HL-60/S4 (cell line): ENCODE measurements at regions not wholly inside any gene's neighbourhood (a gene's known extent, or its start where the extent isn't known, plus 50 kb on each side); places are given as distances from the start of the nearest gene placed in this dataset.
"Not testable (repeated sequence)": the region's sequence is repeated elsewhere in the genome, so short reads cannot be mapped to it uniquely, and the experiment has no call there.

ENCODE experiments used
- in situ Hi-C: fragments of 300-500 bp; cut with MboI; formaldehyde crosslinking; loops from 2 replicates; pipeline ENCODE4 v1.14.3; 2022; ENCODE audit warnings: low sequenced_read_pairs

DNA sequence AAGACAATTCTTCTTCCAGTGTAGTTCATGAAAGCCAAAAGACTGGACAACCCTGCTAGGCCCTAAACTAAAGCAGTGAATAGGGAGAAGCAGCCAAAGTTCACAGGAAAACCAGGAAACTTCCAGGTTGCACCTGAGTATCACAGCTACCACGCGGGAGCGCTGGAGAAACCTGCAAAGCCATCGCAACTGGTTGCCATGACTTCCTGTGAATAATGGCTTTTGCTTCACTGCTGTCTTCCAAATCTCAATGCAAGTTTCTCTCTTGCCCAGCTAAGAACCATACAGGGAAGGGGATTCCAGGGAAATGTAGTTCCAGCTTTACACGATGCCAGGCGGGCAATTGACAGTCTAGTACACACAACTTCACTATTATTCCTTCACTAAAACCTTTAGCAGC lies 114.1 kb downstream of the GXYLT1 start:
- in situ Hi-C loops = no loop called here

DNA sequence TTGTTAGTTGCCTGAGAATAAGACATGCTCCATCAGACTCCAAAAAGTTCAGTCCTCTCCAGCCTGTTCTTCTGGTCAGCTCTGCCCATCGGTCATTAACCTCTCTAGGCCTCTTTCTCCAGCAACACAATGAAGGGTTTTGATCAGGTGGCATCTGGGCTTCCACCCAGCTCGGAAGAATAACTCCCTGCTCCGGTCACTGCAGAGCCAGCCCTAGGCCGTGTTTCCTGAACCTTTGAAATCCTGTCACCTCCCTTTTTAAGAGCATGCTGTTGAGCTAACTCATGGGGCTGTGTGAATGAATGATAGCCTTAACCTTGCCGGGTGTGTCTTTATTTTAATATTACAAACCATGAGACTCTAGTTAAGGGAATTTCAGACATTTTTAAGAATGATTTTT lies 117.1 kb downstream of the GXYLT1 start:
- in situ Hi-C loops = no loop called here

DNA sequence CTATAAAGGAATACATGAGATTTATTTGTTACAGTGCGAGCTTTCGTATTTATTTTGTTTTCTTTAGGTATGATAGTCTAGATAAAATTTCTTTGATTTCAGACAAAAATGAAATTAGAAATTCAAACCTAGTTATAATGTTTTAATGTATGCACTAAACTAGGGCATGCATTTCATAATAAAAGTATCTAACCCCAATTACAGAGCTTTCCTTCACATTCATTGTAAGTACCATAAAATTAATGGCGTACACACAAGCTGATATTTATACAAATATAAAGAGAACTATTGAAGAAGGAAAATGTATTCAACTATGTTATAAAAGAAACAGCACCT lies 120.2 kb downstream of the GXYLT1 start:
- in situ Hi-C loops = loop anchor here (25.0 kb wide), 1 partner anchor 737 kb away; no protein-coding TSS in a partner anchor

DNA sequence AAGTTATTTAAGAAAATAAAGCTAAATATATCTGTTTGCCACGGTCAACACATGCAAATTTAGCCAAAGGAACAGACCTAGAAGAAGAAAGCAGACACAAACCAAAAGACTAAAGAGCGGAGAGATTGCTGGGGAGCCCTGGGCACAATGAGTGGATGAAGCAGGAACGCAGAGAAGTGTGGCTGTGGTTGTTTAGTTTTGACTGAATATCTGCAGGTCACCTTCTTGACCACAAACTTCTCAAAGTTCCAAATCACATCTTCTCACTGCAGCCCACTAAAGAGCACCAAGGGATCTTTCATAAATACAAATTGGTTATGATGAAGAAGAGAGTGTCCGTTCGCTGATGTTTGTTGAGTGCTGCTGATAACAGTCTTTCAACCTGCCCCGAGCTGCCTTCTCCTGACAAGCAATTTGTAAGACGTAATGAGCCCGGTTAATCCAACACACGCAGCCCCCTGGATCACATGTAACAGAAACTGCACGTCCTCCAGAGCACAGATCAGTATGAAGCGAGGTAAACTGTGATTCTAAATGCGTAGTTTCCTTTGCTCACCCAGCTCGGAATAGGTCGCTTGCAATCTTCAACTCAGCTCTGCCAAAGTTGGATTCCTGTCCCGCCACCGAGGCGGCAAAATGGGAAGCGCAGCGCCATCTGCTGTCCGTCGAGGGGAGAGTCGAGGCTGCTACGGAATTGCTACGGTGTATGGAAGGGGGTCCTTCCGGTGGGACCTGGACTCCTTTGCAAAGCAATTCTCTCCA lies 120.8 kb downstream of the GXYLT1 start:
- in situ Hi-C loops = loop anchor here (25.0 kb wide), 1 partner anchor 737 kb away; no protein-coding TSS in a partner anchor

DNA sequence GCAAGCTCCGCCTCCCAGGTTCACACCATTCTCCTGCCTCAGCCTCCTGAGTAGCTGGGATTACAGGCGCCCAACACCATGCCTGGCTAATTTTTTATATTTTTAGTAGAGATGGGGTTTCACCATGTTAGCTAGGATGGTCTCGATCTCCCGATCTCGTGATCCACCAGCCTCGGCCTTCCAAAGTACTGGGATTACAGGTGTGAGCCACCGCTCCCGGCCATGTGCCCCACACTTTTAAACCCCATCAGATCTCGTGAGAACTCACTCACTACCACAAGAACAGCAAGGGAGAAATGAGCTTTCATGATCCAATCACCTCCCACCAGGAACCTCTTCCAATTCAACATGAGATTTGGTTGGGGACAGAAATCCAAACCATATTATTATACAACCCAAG lies 122.7 kb downstream of the GXYLT1 start:
- in situ Hi-C loops = loop anchor here (25.0 kb wide), 1 partner anchor 735 kb away; no protein-coding TSS in a partner anchor

DNA sequence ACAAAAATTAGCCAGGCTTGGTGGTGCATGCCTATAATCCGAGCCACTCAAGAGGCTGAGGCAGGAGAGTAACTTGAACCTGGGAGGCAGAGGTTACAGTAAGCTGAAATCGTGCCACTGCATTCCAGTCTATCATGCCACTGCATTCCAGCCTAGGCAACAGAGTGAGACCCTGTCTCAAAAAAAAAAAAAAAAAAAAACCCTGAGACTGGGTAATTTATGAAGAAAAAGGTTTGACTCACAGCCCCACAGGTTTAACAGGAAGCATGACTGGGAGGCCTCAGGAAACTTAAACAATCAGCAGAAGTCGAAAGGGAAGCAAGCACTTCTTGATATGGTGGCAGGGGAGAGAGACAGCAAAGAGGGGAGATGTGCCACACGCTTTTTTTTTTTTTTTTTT lies 123.2 kb downstream of the GXYLT1 start:
- in situ Hi-C loops = loop anchor here (25.0 kb wide), 1 partner anchor 734 kb away; no protein-coding TSS in a partner anchor

DNA sequence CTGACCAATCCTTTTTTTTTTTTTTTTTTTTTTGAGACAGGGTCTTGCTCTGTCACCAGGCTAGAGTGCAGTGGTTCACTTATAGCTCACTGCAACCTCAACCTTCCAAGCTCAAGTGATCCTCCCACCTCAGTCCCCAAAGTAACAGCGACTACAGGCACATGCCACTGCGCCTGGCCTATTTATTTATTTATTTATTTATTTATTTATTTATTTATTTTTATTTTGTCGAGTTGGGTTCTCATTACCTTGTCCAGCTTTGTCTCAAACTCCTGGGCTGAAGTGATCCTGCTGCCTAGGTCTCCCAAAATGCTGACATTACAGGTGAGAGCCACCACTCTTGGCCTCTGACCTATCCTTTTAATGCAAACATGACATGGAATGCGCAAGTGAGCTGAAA lies 124.4 kb downstream of the GXYLT1 start:
- in situ Hi-C loops = loop anchor here (25.0 kb wide), 1 partner anchor 733 kb away; no protein-coding TSS in a partner anchor

DNA sequence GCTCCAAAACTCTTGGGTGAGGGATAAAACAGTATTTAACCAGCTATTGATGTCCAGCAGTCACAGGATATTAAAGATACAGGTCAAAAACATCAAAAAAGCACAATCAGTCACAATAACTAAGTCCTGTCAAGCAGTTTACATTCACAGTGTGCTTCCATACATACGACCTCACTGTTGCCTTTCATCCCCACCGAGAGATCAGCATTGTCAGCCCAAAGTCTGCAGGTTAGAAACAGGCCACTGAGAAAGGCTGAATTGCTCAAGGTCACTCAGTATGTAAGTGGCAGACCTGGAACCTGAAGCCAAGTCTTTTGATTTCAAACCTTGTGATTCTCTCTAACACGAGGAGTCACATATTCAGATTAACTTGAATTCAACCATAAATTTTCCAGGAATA lies 124.9 kb downstream of the GXYLT1 start:
- in situ Hi-C loops = loop anchor here (25.0 kb wide), 1 partner anchor 732 kb away; no protein-coding TSS in a partner anchor

DNA sequence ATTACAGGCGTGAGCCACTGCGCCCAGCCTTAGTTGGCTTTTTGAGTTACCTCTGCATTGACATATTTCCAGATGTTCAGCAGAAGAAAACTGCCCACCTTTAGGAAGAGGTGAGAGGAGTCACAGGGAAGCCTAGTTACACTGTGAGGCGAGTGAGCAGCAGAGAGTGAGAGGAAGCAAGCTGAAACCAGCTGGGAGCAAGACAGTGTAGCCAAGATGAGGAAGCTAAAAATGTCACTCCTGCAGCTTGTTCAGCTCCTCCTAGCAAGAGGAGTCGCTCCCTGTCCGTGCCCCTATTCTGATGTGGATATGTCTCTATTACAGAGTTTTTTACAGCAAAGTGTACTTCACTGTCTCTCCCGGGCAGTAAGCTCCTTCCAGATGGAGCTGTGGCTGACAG lies 127.6 kb downstream of the GXYLT1 start:
- in situ Hi-C loops = loop anchor here (25.0 kb wide), 1 partner anchor 730 kb away; no protein-coding TSS in a partner anchor

DNA sequence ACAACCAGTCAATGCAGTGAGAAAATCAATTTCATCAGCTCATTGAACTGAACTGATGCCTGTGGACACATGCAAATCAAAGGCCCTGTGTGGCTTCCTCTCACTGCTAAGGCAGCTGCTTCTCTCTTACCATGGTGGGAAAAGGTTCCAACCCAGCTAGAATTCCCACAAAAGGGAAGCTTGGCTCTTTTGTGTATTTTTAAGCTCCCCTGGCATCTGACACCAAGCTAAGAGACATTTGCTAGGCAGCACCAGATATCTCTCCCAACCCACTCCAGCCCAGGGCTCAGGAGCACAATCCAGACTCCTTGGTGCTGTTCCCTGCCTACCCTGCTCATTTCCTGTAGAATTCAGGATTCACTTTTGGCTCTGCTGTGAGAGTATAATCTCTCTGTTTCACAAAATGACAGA lies 129.6 kb downstream of the GXYLT1 start:
- in situ Hi-C loops = loop anchor here (25.0 kb wide), 1 partner anchor 728 kb away; no protein-coding TSS in a partner anchor

DNA sequence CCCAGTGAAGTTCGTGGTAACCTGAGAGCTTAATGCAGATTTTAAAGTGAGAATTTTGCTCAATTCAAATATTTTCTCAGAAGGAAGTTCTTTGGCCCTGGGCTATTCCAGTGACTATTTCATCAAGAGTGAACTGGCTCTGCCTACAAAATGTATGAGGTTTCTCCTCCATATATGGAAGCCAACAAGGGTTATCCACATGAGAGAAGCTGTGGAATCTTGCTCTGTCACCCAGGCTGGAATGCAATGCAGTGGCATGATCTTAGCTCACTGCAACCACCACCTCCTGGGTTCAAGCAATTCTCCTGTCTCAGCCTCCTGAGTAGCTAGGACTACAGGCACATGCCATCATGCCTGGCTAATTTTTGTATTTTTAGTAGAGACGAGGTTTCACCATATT lies 132.2 kb downstream of the GXYLT1 start:
- in situ Hi-C loops = loop anchor here (25.0 kb wide), 1 partner anchor 725 kb away; no protein-coding TSS in a partner anchor

DNA sequence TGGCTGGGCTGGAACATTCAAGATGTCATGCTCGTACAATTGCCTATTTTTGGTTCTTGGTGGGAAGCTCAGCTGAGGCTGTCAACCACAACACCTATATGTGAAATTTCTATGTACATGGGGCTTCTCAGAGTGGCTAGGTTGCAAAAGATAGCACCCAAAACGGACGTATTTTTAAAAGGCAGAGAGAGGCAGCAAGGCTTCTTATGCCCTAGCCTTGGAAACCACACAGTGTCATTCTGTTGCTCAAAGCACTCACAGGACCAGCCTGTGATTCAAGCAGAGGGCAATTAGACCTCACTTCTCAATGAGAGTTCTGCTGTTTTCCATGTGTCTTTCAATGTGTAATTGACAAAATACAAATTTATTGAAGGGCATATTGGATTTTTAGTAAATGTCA lies 134.0 kb downstream of the GXYLT1 start:
- in situ Hi-C loops = loop anchor here (25.0 kb wide), 1 partner anchor 723 kb away; no protein-coding TSS in a partner anchor

DNA sequence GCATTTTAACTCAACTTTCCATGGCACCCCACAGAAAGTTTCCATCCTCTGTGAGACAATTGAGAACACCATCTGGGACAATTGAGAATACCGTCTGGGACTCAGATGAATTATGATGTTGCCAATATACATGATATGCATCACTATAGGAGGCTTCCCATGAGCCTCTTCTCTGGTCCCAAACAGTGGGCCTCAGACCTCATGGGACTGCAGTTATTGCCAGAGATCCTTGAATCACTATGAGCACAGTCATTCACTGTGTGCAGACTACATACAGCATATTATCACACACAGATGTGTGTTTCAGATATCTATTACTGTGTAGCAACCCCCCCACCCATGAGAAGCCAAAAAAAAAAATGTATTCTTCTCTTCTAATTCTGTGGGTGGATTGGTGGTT lies 134.4 kb downstream of the GXYLT1 start:
- in situ Hi-C loops = loop anchor here (25.0 kb wide), 1 partner anchor 723 kb away; no protein-coding TSS in a partner anchor

DNA sequence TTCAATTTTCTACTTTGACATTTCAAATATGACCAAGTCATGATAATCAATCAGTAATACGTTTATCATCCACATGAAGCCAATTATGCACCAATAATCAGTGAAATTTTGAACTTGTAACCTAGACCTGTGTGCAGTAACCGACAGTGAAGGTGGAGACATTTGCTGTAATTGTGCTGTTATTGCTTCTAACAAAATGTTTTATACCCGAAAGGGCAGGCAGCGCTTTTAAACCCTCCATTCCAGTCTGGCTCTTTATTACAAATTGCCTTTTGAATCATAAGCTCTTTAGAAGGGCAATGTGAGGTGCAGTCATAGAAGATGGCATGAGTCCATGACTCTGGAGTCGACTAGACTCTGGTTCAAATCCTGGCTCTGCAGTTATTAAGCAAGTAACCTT lies 135.7 kb downstream of the GXYLT1 start:
- in situ Hi-C loops = loop anchor here (25.0 kb wide), 1 partner anchor 722 kb away; no protein-coding TSS in a partner anchor

DNA sequence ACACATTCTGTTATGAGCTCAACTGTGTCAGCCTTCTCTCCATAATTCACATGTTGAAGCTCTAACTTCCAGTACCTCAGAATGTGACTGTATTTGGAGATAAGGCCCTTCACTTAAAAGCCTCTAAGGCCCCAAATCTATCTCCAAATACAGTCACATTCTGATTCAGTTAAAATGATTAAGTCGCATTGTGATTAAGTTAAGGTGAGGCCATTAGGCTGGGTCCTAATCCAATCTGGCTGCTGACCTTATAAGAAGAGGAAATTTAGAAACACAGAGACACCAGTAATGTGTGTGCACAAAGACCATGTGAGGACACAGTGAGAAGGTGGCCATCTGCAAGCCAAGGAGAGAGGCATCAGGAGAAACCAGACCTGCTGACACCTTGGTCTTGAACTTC lies 141.6 kb downstream of the GXYLT1 start:
- in situ Hi-C loops = loop anchor here (25.0 kb wide), 1 partner anchor 716 kb away; no protein-coding TSS in a partner anchor

DNA sequence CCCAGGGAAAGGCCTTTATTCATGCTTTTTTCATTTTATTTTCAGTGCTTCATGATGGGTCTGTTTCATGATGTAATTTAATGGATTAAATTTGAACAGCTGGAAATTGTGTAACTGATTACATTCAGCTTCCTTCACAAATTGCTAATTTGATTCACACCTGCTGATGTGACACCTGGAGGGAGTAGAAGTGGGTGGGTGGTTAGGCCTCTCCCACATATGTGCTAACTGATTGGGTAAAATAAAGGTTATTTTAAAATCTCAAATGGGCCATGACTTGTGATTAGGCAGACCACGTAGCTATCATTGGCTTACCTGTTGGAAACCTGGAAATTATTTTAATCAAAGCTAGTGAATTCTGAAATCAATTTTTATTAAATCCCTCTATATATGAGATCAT lies 142.1 kb downstream of the GXYLT1 start:
- in situ Hi-C loops = loop anchor here (25.0 kb wide), 1 partner anchor 715 kb away; no protein-coding TSS in a partner anchor

DNA sequence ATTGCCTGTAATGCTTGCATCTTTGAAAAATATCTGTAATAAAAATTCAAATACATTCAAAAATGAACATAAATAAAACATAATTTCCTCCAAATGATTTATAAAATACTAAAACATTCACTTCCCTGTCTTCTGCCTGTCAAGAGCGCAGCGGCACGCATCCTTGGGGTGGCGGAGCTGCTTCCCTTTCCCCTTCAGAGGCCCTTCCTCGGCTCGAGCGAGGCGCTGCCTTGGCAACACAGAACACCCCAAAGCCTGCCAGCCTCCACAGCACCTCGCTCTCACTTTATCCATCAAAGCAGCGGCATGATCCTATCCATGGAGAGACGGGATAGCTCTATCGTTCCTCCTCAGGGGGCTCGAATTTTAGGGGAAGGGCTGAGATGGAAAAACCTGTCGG lies 146.2 kb downstream of the GXYLT1 start:
- in situ Hi-C loops = no loop called here

DNA sequence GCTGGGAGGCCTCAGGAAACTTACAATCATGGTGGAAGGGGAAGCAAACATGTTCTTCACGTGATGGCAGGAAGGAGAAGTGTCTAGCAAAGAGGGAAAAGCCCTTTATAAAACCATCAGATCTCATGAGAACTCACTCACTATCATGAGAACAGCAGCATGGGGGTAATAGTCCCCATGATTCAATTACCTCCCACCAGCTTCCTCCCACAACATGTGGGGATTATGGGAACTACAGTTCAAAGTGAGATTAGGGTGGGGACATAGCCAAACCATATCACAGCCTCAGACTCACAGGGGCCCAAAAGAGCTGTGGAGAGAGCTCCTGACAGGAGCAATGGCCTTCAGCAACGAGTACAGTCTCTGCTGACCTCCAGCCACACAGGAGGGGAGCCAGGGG lies 151.4 kb downstream of the GXYLT1 start:
- in situ Hi-C loops = no loop called here

DNA sequence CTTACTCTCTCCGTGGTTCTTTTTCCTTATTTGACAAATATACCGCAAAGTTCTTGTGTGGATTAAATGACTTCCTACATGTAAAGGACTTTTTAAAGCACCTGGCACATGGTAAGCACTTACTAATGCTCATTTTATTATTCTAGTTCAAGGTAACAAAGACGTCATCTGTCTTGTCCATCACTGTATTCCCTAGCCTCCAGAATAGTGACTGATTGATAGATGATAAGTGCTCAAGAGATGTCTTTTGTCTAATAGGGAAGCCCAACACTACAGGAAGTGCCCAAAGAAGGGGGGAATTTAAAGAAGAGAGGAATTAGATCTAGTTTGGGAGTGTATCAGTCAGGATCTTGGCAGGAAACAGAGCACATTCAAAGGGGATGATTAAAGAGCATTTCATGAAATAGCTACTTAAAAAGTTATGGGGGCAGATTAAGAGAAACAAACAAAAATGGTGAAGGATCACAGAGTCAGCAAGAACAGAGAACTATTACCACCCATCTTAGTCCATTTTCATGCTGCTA lies 151.9 kb downstream of the GXYLT1 start:
- in situ Hi-C loops = no loop called here

DNA sequence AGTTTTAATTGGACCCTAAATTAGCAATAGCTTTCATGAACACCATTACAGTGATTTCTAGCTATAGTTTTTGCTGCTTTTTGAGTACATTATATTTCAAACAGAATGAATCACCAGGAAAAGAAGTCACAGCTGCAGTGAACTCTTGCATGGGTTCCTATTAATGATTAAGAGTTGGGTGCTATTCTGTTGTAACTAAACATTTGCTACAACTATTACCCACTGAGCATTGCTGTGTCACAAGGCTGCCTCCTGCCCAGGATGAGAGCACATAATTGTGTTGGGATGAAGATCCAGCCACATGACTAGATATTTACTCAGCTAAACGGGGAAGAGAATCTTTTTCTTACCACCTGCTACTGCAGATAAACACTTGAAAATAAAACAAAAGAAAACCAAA lies 152.7 kb downstream of the GXYLT1 start:
- in situ Hi-C loops = no loop called here

DNA sequence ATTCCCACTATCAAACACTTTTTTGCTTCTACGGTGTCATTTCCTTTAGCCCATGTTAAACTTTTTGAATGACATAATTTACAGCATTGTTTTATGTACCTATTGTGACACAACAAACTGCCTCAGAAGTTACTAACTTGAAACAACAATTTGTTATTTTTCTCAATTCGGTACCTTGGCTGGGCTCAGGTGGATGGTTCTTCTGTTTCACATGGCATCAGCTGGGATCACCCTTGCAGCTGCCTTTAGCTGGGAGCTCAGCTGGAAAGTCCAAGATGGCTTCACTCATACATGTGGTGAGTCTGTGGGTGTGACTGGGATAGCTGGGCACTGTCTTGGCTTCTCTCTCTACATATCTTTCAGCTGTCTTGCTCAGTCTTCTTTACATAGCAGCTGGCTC lies 156.0 kb downstream of the GXYLT1 start:
- in situ Hi-C loops = no loop called here

DNA sequence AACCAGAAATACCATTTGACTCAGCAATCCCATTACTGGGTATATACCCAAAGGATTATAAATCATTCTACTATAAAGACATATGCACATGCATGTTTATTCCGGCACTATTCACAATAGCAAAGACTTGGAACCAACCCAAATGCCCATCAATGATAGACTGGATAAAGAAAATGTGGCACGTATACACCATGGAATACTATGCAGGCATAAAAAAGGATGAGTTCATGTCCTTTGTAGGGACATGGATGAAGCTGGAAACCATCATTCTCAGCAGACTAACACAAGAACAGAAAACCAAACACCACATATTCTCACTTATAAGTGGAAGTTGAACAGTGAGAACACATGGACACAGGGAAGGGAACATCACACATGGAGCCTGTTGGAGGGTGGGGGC lies 158.2 kb downstream of the GXYLT1 start:
- in situ Hi-C loops = not testable (repeated sequence)
